Neural cell (in vitro differentiated cells): ENCODE measurements at regions not wholly inside any gene's neighbourhood (a gene's known extent, or its start where the extent isn't known, plus 50 kb on each side); places are given as distances from the start of the nearest gene placed in this dataset.
A peak's percentile ranks its signal among the peaks of the same experiment; 100 is the strongest.

Source experiments
- H2AFZ ChIP-seq: fragments of 200-600, 300-800 bp; sonication (generic), shearing (Covaris generic); 2 replicates; pipeline ENCODE4 v1.6.0; 2014; ENCODE audit warnings: low read depth, mild to moderate bottlenecking, antibody characterized with exemption, low read length, moderate library complexity
- H3F3A ChIP-seq: fragments of 200-600 bp; shearing (Covaris generic); 2 replicates; pipeline ENCODE4 v1.6.1; 2016; ENCODE audit warnings: mild to moderate bottlenecking, moderate library complexity, mixed read lengths, antibody characterized with exemption, low read length; ENCODE audit not compliant: insufficient read depth, poor library complexity, severe bottlenecking
- H3K27ac ChIP-seq: fragments of 200-600, 300-800 bp; sonication (generic), shearing (Covaris generic); 2 replicates; pipeline ENCODE4 v1.5.1; 2014; ENCODE audit warnings: mild to moderate bottlenecking, low read length, moderate library complexity
- H3K27me3 ChIP-seq: fragments of 300-800, 200-600 bp; sonication (generic), shearing (Covaris generic); 2 replicates; pipeline ENCODE4 v1.6.0; 2014; ENCODE audit warnings: mild to moderate bottlenecking, low read depth, low read length, moderate library complexity; ENCODE audit not compliant: insufficient read depth
- H3K36me3 ChIP-seq: fragments of 300-800, 200-600 bp; sonication (generic), shearing (Covaris generic); 2 replicates; pipeline ENCODE4 v1.5.1; 2014; ENCODE audit warnings: mild to moderate bottlenecking, antibody characterized with exemption, low read length, moderate library complexity; ENCODE audit not compliant: insufficient read depth
- H3K4me2 ChIP-seq: fragments of 300-800, 200-600 bp; sonication (generic), shearing (Covaris generic); 2 replicates; pipeline ENCODE4 v1.6.0; 2014; ENCODE audit warnings: mild to moderate bottlenecking, low read length
- H3K4me3 ChIP-seq: fragments of 300-800, 200-600 bp; sonication (generic), shearing (Covaris generic); 2 replicates; pipeline ENCODE4 v1.5.1; 2014; ENCODE audit warnings: mild to moderate bottlenecking, low read length, moderate library complexity
- H3K79me2 ChIP-seq: fragments of 200-600 bp; shearing (Covaris generic); replicated peaks from 2 replicates; pipeline ENCODE4 v1.6.0; 2014; ENCODE audit warnings: mild to moderate bottlenecking, low read length, moderate library complexity; ENCODE audit not compliant: insufficient read depth
- H3K9ac ChIP-seq: fragments of 300-800, 200-600 bp; sonication (generic), shearing (Covaris generic); 2 replicates; pipeline ENCODE4 v1.6.1; 2016; ENCODE audit warnings: mild to moderate bottlenecking, low read length, mixed read lengths
- H3K9me2 ChIP-seq: fragments of 200-600 bp; shearing (Covaris generic); 2 replicates; pipeline ENCODE4 v1.6.1; 2016; ENCODE audit warnings: mild to moderate bottlenecking, low read length, mixed read lengths; ENCODE audit not compliant: insufficient read depth
- H3K9me3 ChIP-seq: fragments of 200-600, 300-800 bp; sonication (generic), shearing (Covaris generic); 2 replicates; pipeline ENCODE4 v1.6.1; 2016; ENCODE audit warnings: mild to moderate bottlenecking, mixed run types, low read length, moderate library complexity, mixed read lengths
- H4K20me1 ChIP-seq: fragments of 200-600 bp; shearing (Covaris generic); 2 replicates; pipeline ENCODE4 v1.6.1; 2016; ENCODE audit warnings: mild to moderate bottlenecking, mixed run types; ENCODE audit not compliant: insufficient read depth
- CTCF ChIP-seq: fragments of 450-650 bp; IDR thresholded peaks from 2 replicates; pipeline ENCODE4 v1.5.1; 2014; ENCODE audit warnings: antibody characterized with exemption, mild to moderate bottlenecking, moderate library complexity; ENCODE audit not compliant: poor library complexity, severe bottlenecking
- EP300 ChIP-seq: fragments of 450-650 bp; conservative IDR thresholded peaks from 2 replicates; pipeline ENCODE4 v1.6.1; 2014; ENCODE audit warnings: antibody characterized with exemption, mild to moderate bottlenecking, moderate library complexity; ENCODE audit not compliant: poor library complexity, severe bottlenecking
- EZH2 ChIP-seq: fragments of 200-600, 300-800 bp; shearing (Covaris generic), sonication (generic); IDR thresholded peaks from 2 replicates; pipeline ENCODE4 v1.6.1; 2014; ENCODE audit warnings: antibody characterized with exemption, low read length, borderline replicate concordance, mild to moderate bottlenecking; ENCODE audit not compliant: insufficient read depth, poor library complexity, severe bottlenecking
- MXI1 ChIP-seq: fragments of 450-650 bp; conservative IDR thresholded peaks from 2 replicates; pipeline ENCODE4 v1.6.1; 2014; ENCODE audit warnings: antibody characterized with exemption, mild to moderate bottlenecking; ENCODE audit not compliant: poor library complexity, severe bottlenecking
- POLR2AphosphoS5 ChIP-seq: IDR thresholded peaks from 2 replicates; pipeline ENCODE4 v1.6.1; 2012
- RAD21 ChIP-seq: fragments of 450-650 bp; conservative IDR thresholded peaks from 2 replicates; pipeline ENCODE4 v1.6.1; 2014; ENCODE audit warnings: antibody characterized with exemption, mild to moderate bottlenecking, moderate library complexity
- SMC3 ChIP-seq: fragments of 450-650 bp; conservative IDR thresholded peaks from 2 replicates; pipeline ENCODE4 v1.6.1; 2014; ENCODE audit warnings: antibody characterized with exemption, mild to moderate bottlenecking, moderate library complexity; ENCODE audit not compliant: poor library complexity
- TAF1 ChIP-seq: IDR thresholded peaks from 2 replicates; pipeline ENCODE4 v1.6.1; 2012; ENCODE audit warnings: low read depth

GRCh38 chr2:80856227-80856626 is 551.7 kb upstream of the LRRTM1 start:
- H3F3A ChIP-seq, result no peaks in the 10 kb centered on the region

GRCh38 chr2:80854831-80855230 is 550.3 kb upstream of the LRRTM1 start:
- no peaks in the 10 kb centered on the region for H3F3A ChIP-seq
- no peaks in the 10 kb centered on the region for H3K27me3 ChIP-seq
- TF ChIP-seq CTCF, result no peak
- H4K20me1 ChIP-seq, result no peaks in the 10 kb centered on the region
- H3K4me3 ChIP-seq, result no peak overlapping the region
- H3K9me3 ChIP-seq, result no peaks in the 10 kb centered on the region
- H3K36me3 ChIP-seq, result no peaks in the 10 kb centered on the region
- no peaks in the 10 kb centered on the region for H3K79me2 ChIP-seq
- no peaks in the 10 kb centered on the region for H3K9me2 ChIP-seq
- H3K27ac ChIP-seq, result no peak overlapping the region
- no peak overlapping the region for H3K4me2 ChIP-seq
- H2AFZ ChIP-seq, result no peak overlapping the region
- no peak overlapping the region for H3K9ac ChIP-seq

More at GRCh38 chr2:80856227-80856626, 551.7 kb upstream of the LRRTM1 start:
- Histone ChIP-seq H3K4me3 (no peak overlapping the region), H3K27ac (no peak overlapping the region), H3K36me3 (no peaks in the 10 kb centered on the region), H3K9me2 (no peaks in the 10 kb centered on the region), H3K79me2 (no peaks in the 10 kb centered on the region), H3K27me3 (no peaks in the 10 kb centered on the region), H3K4me2 (no peak overlapping the region), H3K9me3 (no peaks in the 10 kb centered on the region), H3K9ac (no peak overlapping the region), H4K20me1 (no peaks in the 10 kb centered on the region), H2AFZ (no peak overlapping the region)
- TF ChIP-seq TAF1, result no peak
- TF ChIP-seq RAD21, result no peak
- TF ChIP-seq MXI1, result no peak
- TF ChIP-seq EZH2, result no peak
- TF ChIP-seq EP300, result no peak

GRCh38 chr2:80852808-80853139 is 548.2 kb upstream of the LRRTM1 start:
- Histone ChIP-seq H3K9me3 (no peaks in the 10 kb centered on the region), H2AFZ (no peak overlapping the region), H3K27ac (no peak overlapping the region)

More at GRCh38 chr2:80852808-80853139, 548.2 kb upstream of the LRRTM1 start:
- Histone ChIP-seq H3K79me2 (no peaks in the 10 kb centered on the region), H3F3A (no peaks in the 10 kb centered on the region), H4K20me1 (no peaks in the 10 kb centered on the region), H3K27me3 (no peaks in the 10 kb centered on the region), H3K9me2 (no peaks in the 10 kb centered on the region), H3K4me3 (no peak overlapping the region), H3K9ac (no peak overlapping the region), H3K36me3 (no peaks in the 10 kb centered on the region), H3K4me2 (no peak overlapping the region)
- TF ChIP-seq MXI1 (no peak), EZH2 (no peak), EP300 (no peak), POLR2AphosphoS5 (no peak), RAD21 (no peak), TAF1 (no peak), SMC3 (no peak), CTCF (peak; percentile 38)
